Activated CD8-positive, alpha-beta T cell treated with anti-CD3 and anti-CD28 coated beads, Interleukin-2, amount 10 ng/mL, durations not matched to agents 7 days and 5 days (primary cell): ENCODE measurements at regions not wholly inside any gene's neighbourhood (a gene's known extent, or its start where the extent isn't known, plus 50 kb on each side); places are given as distances from the start of the nearest gene placed in this dataset.

Experiments used
- ATAC-seq: fragments of 150-1000 bp; cut with Tn5 transposase; one replicate; pipeline ENCODE4 v1.10.0; 2021; ENCODE audit warnings: moderate library complexity
- CTCF ChIA-PET: fragments of 350-600 bp; sonication (Branson Sonifier 250); formaldehyde crosslinking; loops from one replicate; lab custom pipeline; 2021; ENCODE audit warnings: antibody characterized with exemption; lab: Charles Lee
- POLR2A ChIA-PET: fragments of 350-600 bp; sonication (Branson Sonifier 250); formaldehyde crosslinking; loops from one replicate; lab custom pipeline; 2021; ENCODE audit warnings: antibody characterized with exemption; lab: Charles Lee
- DNase-seq: peaks from one replicate; pipeline ENCODE4 v3.0.0-alpha.2; 2020
- H3K27ac Mint-ChIP-seq: one replicate; pipeline ENCODE4 v1.8.0; 2021; ENCODE audit warnings: mild to moderate bottlenecking, mixed read lengths
- H3K27me3 Mint-ChIP-seq: one replicate; pipeline ENCODE4 v1.8.0; 2021; ENCODE audit warnings: low read depth, mixed read lengths
- H3K36me3 Mint-ChIP-seq: one replicate; pipeline ENCODE4 v1.8.0; 2021; ENCODE audit warnings: low read depth, mixed read lengths
- H3K4me1 Mint-ChIP-seq: one replicate; pipeline ENCODE4 v1.8.0; 2021; ENCODE audit warnings: low read depth, mixed read lengths
- H3K4me3 Mint-ChIP-seq: one replicate; pipeline ENCODE4 v1.8.0; 2021; ENCODE audit warnings: mild to moderate bottlenecking, mixed read lengths
- H3K9me3 Mint-ChIP-seq: one replicate; pipeline ENCODE4 v1.8.0; 2022; ENCODE audit warnings: mixed read lengths; ENCODE audit not compliant: insufficient read depth

DNA sequence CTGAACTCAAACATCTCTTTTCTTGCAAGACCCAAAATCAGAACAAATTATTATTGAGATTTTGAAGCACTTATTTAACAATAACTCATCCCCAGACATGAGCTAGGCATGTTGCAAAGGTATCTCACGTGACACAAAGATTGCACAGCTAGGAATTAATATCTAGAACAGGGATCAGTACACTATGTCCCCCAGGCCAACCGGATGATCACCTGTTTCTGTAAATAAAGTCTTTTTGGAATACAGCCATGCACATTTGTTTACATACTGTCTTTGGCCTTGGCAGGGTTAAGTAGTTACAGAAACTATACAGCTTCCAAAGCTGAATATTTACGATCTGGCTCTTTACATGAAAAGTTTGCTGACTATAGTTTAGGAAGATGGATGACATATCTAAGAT, 287.7 kb downstream of the ACTL7B start:
- Mint-ChIP-seq H3K4me3 (no peak overlapping the region), H3K36me3 (no peaks in the 10 kb centered on the region), H3K27me3 (no peaks in the 10 kb centered on the region), H3K27ac (no peak overlapping the region), H3K4me1 (no peaks in the 10 kb centered on the region), H3K9me3 (no peaks in the 10 kb centered on the region)
- ChIA-PET CTCF (no interaction called here), POLR2A (no interaction called here)
- no peak for DNase-seq
- no peak for ATAC-seq

DNA sequence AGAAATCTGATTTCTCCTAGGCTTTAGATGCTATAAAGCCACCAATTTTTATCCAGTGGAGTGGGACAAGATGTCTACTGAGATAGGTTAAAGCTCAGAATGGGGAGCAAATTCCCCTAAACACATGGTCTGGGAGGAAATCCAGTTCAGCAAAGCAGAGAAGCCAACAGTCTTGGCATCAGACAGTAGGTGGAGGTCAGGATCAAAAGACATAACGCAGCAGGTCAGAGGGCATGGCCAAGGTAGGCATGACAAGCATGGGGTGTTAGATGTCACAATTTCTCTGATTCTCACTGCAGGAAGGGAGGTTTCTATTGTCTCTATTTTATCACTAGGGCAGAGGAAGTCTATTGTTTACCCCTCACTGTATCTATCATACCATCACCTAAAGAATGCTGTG, 288.2 kb downstream of the ACTL7B start:
- CTCF ChIA-PET: interaction anchor here (0.8 kb wide), 1 partner anchor 325 kb away, joined by 3 read pairs; no protein-coding TSS in a partner anchor
- Mint-ChIP-seq H3K9me3 (no peaks in the 10 kb centered on the region), H3K4me3 (no peak overlapping the region), H3K36me3 (no peaks in the 10 kb centered on the region), H3K27me3 (no peaks in the 10 kb centered on the region), H3K27ac (no peak overlapping the region), H3K4me1 (no peaks in the 10 kb centered on the region)
- DNase-seq (no peak), ATAC-seq (no peak)
- POLR2A ChIA-PET: no interaction called here

DNA sequence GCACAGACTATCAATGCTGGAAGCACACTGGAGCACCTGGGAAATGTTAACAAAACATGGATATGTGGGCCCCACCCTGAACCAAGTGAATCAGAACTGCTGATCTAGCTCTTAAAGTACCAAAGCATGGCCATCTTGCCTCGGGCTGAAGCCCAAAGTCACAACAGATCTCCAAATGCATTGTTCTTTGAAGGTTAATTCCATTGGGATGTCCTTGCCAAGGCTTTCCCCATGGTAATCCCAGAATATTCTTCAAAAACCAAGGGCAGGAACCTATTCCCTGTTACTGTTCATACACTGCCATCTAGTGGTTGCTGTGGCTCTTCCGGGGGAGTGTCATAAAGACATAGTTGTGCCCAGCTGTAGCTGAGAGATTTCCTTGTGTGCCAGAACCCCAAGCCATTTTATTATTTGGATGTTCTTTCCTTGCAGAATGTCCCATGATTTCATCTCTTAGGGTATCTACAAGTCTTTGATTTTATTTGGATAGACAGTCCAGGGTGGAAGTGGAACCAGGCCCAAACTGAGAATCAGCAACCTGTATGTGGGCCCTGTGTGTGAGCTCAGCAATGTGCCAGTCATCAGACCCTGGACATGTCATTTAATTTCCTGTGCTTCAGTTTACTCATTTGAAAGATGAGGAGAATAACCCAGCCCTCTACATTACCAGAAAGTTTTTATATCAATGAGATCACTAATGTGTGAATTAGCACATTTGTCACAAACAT, 290.0 kb downstream of the ACTL7B start:
- no peaks in the 10 kb centered on the region for H3K27me3 Mint-ChIP-seq
- no peaks in the 10 kb centered on the region for H3K4me1 Mint-ChIP-seq
- no peak for ATAC-seq
- ChIA-PET POLR2A (no interaction called here), CTCF (interaction anchor here (0.6 to 2.5 kb wide), 8 partner anchors 9 to 1143 kb away, joined by 3 to 11 read pairs (median 3); no protein-coding TSS in a partner anchor)
- DNase-seq: peak; percentile 26
- H3K9me3 Mint-ChIP-seq: no peaks in the 10 kb centered on the region
- no peaks in the 10 kb centered on the region for H3K36me3 Mint-ChIP-seq
- no peak overlapping the region for H3K27ac Mint-ChIP-seq
- no peak overlapping the region for H3K4me3 Mint-ChIP-seq

- H3K27me3 Mint-ChIP-seq: no peaks in the 10 kb centered on the region
- no peak overlapping the region for H3K27ac Mint-ChIP-seq
- POLR2A ChIA-PET: no interaction called here
- ATAC-seq (no peak), DNase-seq (no peak)
- H3K4me3 Mint-ChIP-seq: no peak overlapping the region
- H3K9me3 Mint-ChIP-seq: no peaks in the 10 kb centered on the region
- H3K4me1 Mint-ChIP-seq: no peaks in the 10 kb centered on the region
- CTCF ChIA-PET: interaction anchor here (1.3 kb wide), 1 partner anchor 29 kb away, joined by 3 read pairs; no protein-coding TSS in a partner anchor
- H3K36me3 Mint-ChIP-seq: no peaks in the 10 kb centered on the region
Measured at GRCh38 chr9:108562176-108562575, 293.6 kb downstream of the ACTL7B start.

GRCh38 chr9:108559432-108559831, 296.4 kb downstream of the ACTL7B start:
- Mint-ChIP-seq H3K27ac (no peak overlapping the region), H3K27me3 (no peaks in the 10 kb centered on the region), H3K4me3 (no peak overlapping the region), H3K36me3 (no peaks in the 10 kb centered on the region), H3K9me3 (no peaks in the 10 kb centered on the region), H3K4me1 (no peaks in the 10 kb centered on the region)
- ChIA-PET POLR2A (no interaction called here), CTCF (no interaction called here)
- ATAC-seq: no peak
- DNase-seq: no peak

DNA sequence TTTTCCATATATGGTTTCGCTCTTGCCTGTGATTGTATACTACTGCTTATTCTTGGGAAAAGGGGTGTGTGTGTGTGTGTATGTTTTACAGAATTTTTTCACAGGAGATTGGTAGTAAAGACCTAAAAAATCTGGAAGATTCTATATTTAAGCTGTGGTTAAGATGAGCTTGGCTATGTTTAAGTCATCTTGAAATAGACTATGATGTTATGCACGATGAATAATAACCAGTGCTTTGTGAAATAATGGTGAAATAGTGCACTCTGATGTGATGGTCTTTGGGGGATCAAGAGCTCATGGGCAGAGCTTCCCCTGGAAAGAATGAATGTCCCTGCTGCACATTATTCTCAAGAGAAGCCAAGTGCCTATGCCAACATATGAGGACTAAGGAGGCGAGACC, 301.0 kb downstream of the ACTL7B start:
- DNase-seq (no peak), ATAC-seq (no peak)
- H3K36me3 Mint-ChIP-seq: no peaks in the 10 kb centered on the region
- no peaks in the 10 kb centered on the region for H3K9me3 Mint-ChIP-seq
- POLR2A ChIA-PET: no interaction called here
- no peaks in the 10 kb centered on the region for H3K4me1 Mint-ChIP-seq
- CTCF ChIA-PET: no interaction called here
- H3K27ac Mint-ChIP-seq: no peak overlapping the region
- H3K27me3 Mint-ChIP-seq: no peaks in the 10 kb centered on the region
- H3K4me3 Mint-ChIP-seq: no peak overlapping the region

DNA sequence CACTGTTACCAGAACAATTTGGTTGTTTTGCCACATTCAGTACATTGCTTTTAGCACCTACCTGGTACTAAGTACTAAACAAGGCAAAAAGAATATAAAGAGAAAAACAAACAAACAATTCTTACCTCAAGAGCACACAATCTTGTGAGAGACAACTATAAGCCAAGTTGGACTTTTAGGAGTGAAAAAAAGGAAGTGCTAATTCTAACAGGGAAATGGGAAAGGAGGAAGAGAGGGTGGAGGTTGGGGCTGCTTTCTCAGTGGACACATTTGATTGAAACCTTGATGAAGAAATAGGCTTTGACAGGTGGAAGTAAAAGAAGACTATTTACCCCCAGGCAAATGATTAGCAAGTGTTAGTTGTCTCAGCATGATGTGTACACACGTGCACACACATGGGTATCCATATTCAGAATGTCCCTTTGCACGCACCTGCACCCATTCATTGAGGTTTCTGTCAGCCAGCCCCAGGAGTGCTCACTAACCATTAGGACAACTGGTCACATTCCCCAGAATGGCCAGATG, 302.6 kb downstream of the ACTL7B start:
- no peaks in the 10 kb centered on the region for H3K27me3 Mint-ChIP-seq
- ATAC-seq: no peak
- no peak for DNase-seq
- POLR2A ChIA-PET: no interaction called here
- H3K9me3 Mint-ChIP-seq: no peaks in the 10 kb centered on the region
- CTCF ChIA-PET: no interaction called here
- no peak overlapping the region for H3K4me3 Mint-ChIP-seq
- H3K27ac Mint-ChIP-seq: no peak overlapping the region
- no peaks in the 10 kb centered on the region for H3K36me3 Mint-ChIP-seq
- no peaks in the 10 kb centered on the region for H3K4me1 Mint-ChIP-seq

- no peak for ATAC-seq
- Mint-ChIP-seq H3K4me3 (no peak overlapping the region), H3K36me3 (no peaks in the 10 kb centered on the region), H3K4me1 (no peaks in the 10 kb centered on the region), H3K9me3 (no peaks in the 10 kb centered on the region), H3K27ac (no peak overlapping the region), H3K27me3 (no peaks in the 10 kb centered on the region)
- no peak for DNase-seq
- POLR2A ChIA-PET: no interaction called here
- CTCF ChIA-PET: no interaction called here
Measured at GRCh38 chr9:108552459-108553040, 303.2 kb downstream of the ACTL7B start.

- Mint-ChIP-seq H3K4me1 (no peaks in the 10 kb centered on the region), H3K27me3 (no peaks in the 10 kb centered on the region), H3K27ac (no peak overlapping the region), H3K36me3 (no peaks in the 10 kb centered on the region), H3K4me3 (no peak overlapping the region), H3K9me3 (no peaks in the 10 kb centered on the region)
- DNase-seq (no peak), ATAC-seq (no peak)
- POLR2A ChIA-PET: no interaction called here
- CTCF ChIA-PET: no interaction called here
Measured at GRCh38 chr9:108551030-108551841, 304.6 kb downstream of the ACTL7B start.

DNA sequence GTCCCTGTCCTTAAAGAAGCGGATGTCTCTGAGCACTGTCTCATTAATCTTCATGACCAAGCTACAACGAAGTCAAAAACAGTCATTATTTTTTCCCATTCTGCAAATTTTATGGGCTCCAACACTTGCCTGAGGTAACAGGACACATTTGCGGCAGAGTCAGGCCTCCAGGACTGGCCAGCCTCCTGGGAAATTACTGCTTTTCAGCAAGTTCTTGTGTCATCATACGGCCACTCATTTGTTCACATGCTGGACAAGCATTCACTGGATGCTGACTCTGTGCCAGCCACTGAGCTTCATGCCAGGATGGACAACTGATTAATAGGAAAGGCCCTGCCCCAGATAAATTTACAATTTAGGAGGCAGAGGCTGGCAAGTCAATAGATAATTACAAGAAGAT, 305.7 kb downstream of the ACTL7B start:
- no peak overlapping the region for H3K4me3 Mint-ChIP-seq
- ChIA-PET CTCF (no interaction called here), POLR2A (no interaction called here)
- H3K4me1 Mint-ChIP-seq: no peaks in the 10 kb centered on the region
- ATAC-seq: no peak
- no peaks in the 10 kb centered on the region for H3K36me3 Mint-ChIP-seq
- no peak for DNase-seq
- no peaks in the 10 kb centered on the region for H3K27me3 Mint-ChIP-seq
- no peaks in the 10 kb centered on the region for H3K9me3 Mint-ChIP-seq
- no peak overlapping the region for H3K27ac Mint-ChIP-seq

DNA sequence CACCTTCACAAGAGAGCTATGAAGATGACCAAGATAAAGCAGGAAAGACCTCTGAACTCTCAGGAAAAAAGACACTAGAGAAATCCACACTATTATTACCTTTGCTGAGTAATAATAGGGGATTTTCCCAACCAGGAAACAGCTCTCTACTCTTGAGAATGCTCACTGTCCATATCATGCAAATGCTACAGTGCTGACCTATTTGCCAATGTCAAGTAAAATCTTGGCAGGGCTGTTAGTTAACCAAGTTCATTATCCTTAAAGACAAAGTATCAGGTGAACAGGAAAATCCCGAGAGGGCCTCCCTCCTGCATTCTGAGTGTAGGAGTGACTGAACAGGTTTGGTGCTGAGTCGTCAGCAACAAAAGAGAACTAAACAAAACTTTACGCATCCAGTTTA, 306.6 kb downstream of the ACTL7B start:
- no peaks in the 10 kb centered on the region for H3K27me3 Mint-ChIP-seq
- H3K27ac Mint-ChIP-seq: no peak overlapping the region
- ATAC-seq: no peak
- H3K4me1 Mint-ChIP-seq: no peaks in the 10 kb centered on the region
- ChIA-PET CTCF (interaction anchor here (1.2 kb wide), 1 partner anchor 16 kb away, joined by 3 read pairs; no protein-coding TSS in a partner anchor), POLR2A (no interaction called here)
- no peak overlapping the region for H3K4me3 Mint-ChIP-seq
- H3K9me3 Mint-ChIP-seq: no peaks in the 10 kb centered on the region
- no peak for DNase-seq
- H3K36me3 Mint-ChIP-seq: no peaks in the 10 kb centered on the region
